Islet of Langerhans (tissue), 1 donor: ENCODE measurements at regions not wholly inside any gene's neighbourhood (a gene's known extent, or its start where the extent isn't known, plus 50 kb on each side); places are given as distances from the start of the nearest gene placed in this dataset.
"Not testable (repeated sequence)": the region's sequence is repeated elsewhere in the genome, so short reads cannot be mapped to it uniquely, and the experiment has no call there.

Experiments
- FAIRE-seq: peaks from one replicate; lab custom pipeline; 2011; peaks lifted over from hg19 to GRCh38; lab: Jason Lieb, UNC

- FAIRE-seq: no peak
These were observed 465.2 kb downstream of the AJAP1 start for GRCh38 chr1:5119366-5120234.

GRCh38 chr1:5118771-5119170, 464.4 kb downstream of the AJAP1 start:
- FAIRE-seq: not testable (repeated sequence)

- not testable (repeated sequence) for FAIRE-seq
These were observed 463.9 kb downstream of the AJAP1 start for GRCh38 chr1:5118292-5118691.

- no peak for FAIRE-seq
These were observed 457.2 kb downstream of the AJAP1 start for GRCh38 chr1:5111581-5111980.

- no peak for FAIRE-seq
These were observed 456.1 kb downstream of the AJAP1 start for GRCh38 chr1:5110508-5110907.

GRCh38 chr1:5109633-5110032, 455.2 kb downstream of the AJAP1 start:
- no peak for FAIRE-seq

- no peak for FAIRE-seq
These were observed 454.3 kb downstream of the AJAP1 start for GRCh38 chr1:5108740-5109139.

GRCh38 chr1:5105744-5106143, 451.3 kb downstream of the AJAP1 start:
- no peak for FAIRE-seq

GRCh38 chr1:5099558-5099957, 445.1 kb downstream of the AJAP1 start:
- no peak for FAIRE-seq

GRCh38 chr1:5098981-5099385, 444.6 kb downstream of the AJAP1 start:
- no peak for FAIRE-seq

- FAIRE-seq: no peak
These were observed 438.6 kb downstream of the AJAP1 start for GRCh38 chr1:5093042-5093441.

GRCh38 chr1:5084676-5085075, 430.3 kb downstream of the AJAP1 start:
- no peak for FAIRE-seq

GRCh38 chr1:5067246-5067645, 412.8 kb downstream of the AJAP1 start:
- no peak for FAIRE-seq

GRCh38 chr1:5053744-5054143, 399.3 kb downstream of the AJAP1 start:
- FAIRE-seq: no peak

- no peak for FAIRE-seq
These were observed 374.7 kb downstream of the AJAP1 start for GRCh38 chr1:5029136-5029535.

GRCh38 chr1:5012249-5012648, 357.8 kb downstream of the AJAP1 start:
- no peak for FAIRE-seq

- no peak for FAIRE-seq
These were observed 356.2 kb downstream of the AJAP1 start for GRCh38 chr1:5010656-5011055.

GRCh38 chr1:5010236-5010635, 355.8 kb downstream of the AJAP1 start:
- FAIRE-seq: no peak

- no peak for FAIRE-seq
These were observed 355.1 kb downstream of the AJAP1 start for GRCh38 chr1:5009376-5010065.

GRCh38 chr1:5005171-5005570, 350.8 kb downstream of the AJAP1 start:
- FAIRE-seq: no peak

GRCh38 chr1:5002676-5003075, 348.3 kb downstream of the AJAP1 start:
- FAIRE-seq: no peak

- no peak for FAIRE-seq
These were observed 347.1 kb downstream of the AJAP1 start for GRCh38 chr1:5001466-5001865.

GRCh38 chr1:4986306-4986705, 331.9 kb downstream of the AJAP1 start:
- no peak for FAIRE-seq

- no peak for FAIRE-seq
These were observed 330.4 kb downstream of the AJAP1 start for GRCh38 chr1:4984841-4985240.
